ENCODE measurements at regions not wholly inside any gene's neighbourhood (a gene's known extent, or its start where the extent isn't known, plus 50 kb on each side); places are given as distances from the start of the nearest gene placed in this dataset.

- WGBS, 5 donors = 35 to 69% (median 43%) methylated on average over 17 to 32 of the region's 32 CpGs
- Histone ChIP-seq H3K4me1 (peaks cover 0 to 28% (median 18%) of the 10 kb centered on the region in 6 donors), H3K9me3 (peaks cover 0 to 8% (median 0%) of the 10 kb centered on the region in 8 donors), H3K27ac (no peak overlapping the region), H3K4me3 (no peak overlapping the region), H3K27me3 (replicated peaks in 1 of 7) (peaks cover 0 to 90% (median 21%) of the 10 kb centered on the region in 7 donors), H3K36me3 (no peaks in the 10 kb centered on the region)
- intact Hi-C loops (cut with DNase I; ENCODE audit: low total_unique reads) = loop anchor here (5.0 kb wide), 1 partner anchor 278 kb away; no protein-coding TSS in a partner anchor
- peak; percentile 87 for DNase-seq
- TF ChIP-seq POLR2AphosphoS5 (IDR thresholded peaks at IDR 0.05) = peak in 2 of 3 donors; percentile 18 to 40
- TF ChIP-seq CTCF (IDR thresholded peaks at IDR 0.05 in 8 of 11, conservative IDR thresholded peaks at IDR 0.05 in 3 of 11) = peak; percentile 46 to 92 (median 85)
- TF ChIP-seq POLR2A (IDR thresholded peaks at IDR 0.05) = no peak
Observed at GRCh38 chr11:69918938-69919650, 99.9 kb upstream of the FGF3 start.

GRCh38 chr11:69919659-69920344, 100.6 kb upstream of the FGF3 start:
- WGBS, 5 donors = 29 to 79% (median 57%) methylated on average over 3 of the region's 3 CpGs
- Histone ChIP-seq H3K4me3 (no peak overlapping the region), H3K27me3 (replicated peaks in 1 of 7) (peaks cover 0 to 90% (median 21%) of the 10 kb centered on the region in 7 donors), H3K36me3 (no peaks in the 10 kb centered on the region), H3K27ac (no peak overlapping the region), H3K4me1 (peaks cover 0 to 25% (median 17%) of the 10 kb centered on the region in 6 donors), H3K9me3 (peaks cover 0 to 8% (median 0%) of the 10 kb centered on the region in 8 donors)
- TF ChIP-seq POLR2AphosphoS5 (IDR thresholded peaks at IDR 0.05) (no peak), POLR2A (IDR thresholded peaks at IDR 0.05) (no peak), CTCF (IDR thresholded peaks at IDR 0.05 in 8 of 11, conservative IDR thresholded peaks at IDR 0.05 in 3 of 11) (no peak)
- intact Hi-C loops (cut with DNase I; ENCODE audit: low total_unique reads) = loop anchor here (5.0 kb wide), 1 partner anchor 277 kb away; no protein-coding TSS in a partner anchor
- peak; percentile 53 for DNase-seq

GRCh38 chr11:69920345-69921127, 101.3 kb upstream of the FGF3 start:
- 76 to 84% (median 82%) methylated on average over 2 to 16 of the region's 16 CpGs for whole genome bisulfite sequencing, 5 donors
- H3K4me3 ChIP-seq = no peak overlapping the region
- peaks cover 0 to 8% (median 0%) of the 10 kb centered on the region in 8 donors for H3K9me3 ChIP-seq
- peaks cover 0 to 22% (median 13%) of the 10 kb centered on the region in 6 donors for H3K4me1 ChIP-seq
- TF ChIP-seq POLR2AphosphoS5 (IDR thresholded peaks at IDR 0.05) (no peak), CTCF (IDR thresholded peaks at IDR 0.05 in 8 of 11, conservative IDR thresholded peaks at IDR 0.05 in 3 of 11) (no peak), POLR2A (IDR thresholded peaks at IDR 0.05) (no peak)
- peaks cover 0 to 90% (median 21%) of the 10 kb centered on the region in 7 donors for H3K27me3 ChIP-seq (replicated peaks in 1 of 7)
- DNase-seq = peak; percentile 56
- no peak overlapping the region for H3K27ac ChIP-seq
- intact Hi-C loops (cut with DNase I; ENCODE audit: low total_unique reads) = no loop called here
- no peaks in the 10 kb centered on the region for H3K36me3 ChIP-seq

Data from spleen (tissue), 11 donors.